Kasumi-1 (cell line): ENCODE measurements at regions not wholly inside any gene's neighbourhood (a gene's known extent, or its start where the extent isn't known, plus 50 kb on each side); places are given as distances from the start of the nearest gene placed in this dataset.
A peak's percentile ranks its signal among the peaks of the same experiment; 100 is the strongest.

Source experiments
- DNase-seq, 2 experiments: peaks; one replicate each; lab custom pipeline; 2025; lab: John Stamatoyannopoulos, UW

- no peak for DNase-seq
Observed at GRCh38 chr6:26149240-26149639, 62.0 kb downstream of the HFE start.

DNA sequence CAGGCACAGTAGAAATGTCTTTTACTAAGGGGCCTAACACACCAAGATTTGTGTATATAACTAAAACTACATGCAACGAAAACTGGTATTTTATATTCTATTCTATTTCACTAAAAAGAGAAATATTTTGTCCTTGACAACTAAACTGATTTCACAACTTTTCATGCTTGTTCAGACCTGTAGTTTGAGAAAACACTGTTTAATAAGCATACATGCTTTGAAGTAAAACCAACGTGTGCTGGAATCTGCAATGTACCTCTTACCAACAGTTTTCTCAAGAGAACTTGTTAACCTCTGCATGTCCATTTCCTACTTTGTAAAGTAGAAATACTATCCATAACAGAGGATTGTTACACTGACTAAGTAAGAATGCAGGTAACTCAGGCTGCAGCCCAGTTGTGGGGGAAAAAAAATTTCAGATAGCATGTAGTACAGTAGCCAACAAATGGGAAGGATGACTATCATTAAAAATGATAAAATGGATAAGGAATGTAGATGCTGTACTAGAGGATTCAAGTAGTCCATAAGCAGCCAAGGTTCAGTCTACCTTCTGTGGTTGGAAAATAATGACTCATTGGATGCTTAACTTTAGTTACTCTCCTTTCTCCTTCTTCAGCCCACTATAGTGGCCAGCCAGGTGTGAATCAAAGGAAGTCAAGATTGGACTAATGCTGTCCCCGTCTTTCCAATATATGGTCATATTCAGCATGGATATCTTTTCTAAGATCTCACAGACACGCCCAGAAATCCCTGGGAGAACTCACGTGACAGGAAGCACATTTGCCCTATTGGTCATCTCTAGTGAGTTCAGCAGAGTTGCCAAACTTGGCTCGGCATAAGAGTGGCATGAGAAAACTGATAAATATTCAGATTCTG is 65.2 kb downstream of the HFE start:
- DNase-seq, result no peak

DNA sequence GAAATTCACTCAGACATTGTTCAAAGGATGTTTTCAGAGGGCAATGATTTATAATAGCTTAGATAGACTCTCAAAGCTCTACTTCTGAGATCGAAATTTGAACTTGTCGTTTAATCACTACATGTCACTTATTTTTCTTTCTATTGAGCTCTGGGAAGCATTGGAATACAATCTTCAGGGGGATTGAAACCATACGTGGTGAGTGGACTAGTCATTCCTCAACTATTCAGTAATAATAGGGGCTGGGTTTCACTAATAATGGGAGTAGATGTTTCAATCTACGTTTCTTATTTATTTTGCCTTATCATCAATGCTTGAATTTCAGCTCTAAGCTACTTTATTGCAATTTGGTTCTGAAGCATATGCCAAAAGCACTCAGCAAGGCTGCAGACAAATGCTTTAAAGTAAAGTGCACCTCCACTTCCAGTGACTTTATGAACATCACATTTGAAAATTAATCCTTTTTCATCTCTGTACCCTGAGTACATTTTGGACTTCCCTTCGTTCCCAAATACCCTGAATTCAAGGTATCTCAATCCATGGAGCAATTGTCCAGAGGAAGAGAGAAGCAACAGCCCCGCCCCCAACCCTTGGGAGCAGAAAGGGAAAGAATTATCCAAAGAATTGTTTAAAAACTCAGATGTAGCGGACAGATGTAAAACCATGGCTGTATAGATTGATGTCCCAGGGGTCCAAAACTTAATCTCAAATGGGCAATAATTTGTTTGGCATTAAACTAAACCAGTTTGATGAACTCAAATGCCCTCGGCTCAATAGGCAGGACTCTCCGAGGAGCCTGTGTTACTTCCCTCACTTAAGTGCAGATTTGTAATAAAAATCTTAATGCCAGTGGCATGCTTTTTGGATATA is 68.1 kb downstream of the HFE start:
- DNase-seq, result peak in 1 of 2 experiments; percentile 41

- DNase-seq, result peak; percentile 76 to 83
Observed at GRCh38 chr6:26156105-26156849, 69.0 kb downstream of the HFE start.

- DNase-seq, result peak; percentile 71 to 76
Observed at GRCh38 chr6:26156850-26157250, 69.6 kb downstream of the HFE start.

DNA sequence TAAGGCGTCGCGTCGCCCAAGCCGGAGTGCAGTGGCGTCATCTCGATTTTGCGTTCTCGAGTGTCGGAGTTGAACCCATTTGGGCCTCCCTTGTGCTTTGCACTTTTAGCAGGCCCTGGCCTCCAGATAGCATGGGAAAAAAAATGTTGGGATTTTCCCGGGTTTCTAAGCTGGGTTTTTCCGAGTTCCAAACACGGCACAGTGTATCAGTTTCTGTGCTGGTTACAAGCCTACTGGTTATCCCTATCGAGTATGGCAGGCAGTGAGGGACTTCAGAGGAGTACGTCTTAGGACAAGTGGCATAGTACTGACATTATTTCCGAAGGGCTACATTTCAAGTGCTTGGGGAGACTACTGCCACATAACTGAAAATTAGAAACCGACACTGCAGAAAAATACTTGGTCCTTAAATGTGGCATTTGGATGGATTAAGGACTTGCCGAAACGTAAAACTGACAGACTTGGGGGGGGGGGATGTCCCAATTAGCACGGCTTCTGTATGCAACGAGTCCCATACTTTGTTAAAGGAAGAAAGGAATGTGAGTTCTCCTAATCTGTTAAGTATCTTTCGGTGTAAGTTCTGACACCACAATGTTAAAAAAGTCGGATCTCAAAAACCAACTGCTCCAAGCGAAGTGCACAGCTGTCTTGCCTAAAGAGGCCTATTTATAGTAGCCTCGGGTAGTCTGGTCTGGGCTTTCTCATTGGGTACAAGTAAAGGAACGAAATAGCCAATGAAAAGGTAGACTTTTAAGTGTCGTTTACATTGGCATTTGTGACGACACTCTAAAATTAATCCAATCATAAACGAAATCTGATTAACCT is 70.2 kb downstream of the HFE start:
- DNase-seq, result peak; percentile 78 to 100

DNA sequence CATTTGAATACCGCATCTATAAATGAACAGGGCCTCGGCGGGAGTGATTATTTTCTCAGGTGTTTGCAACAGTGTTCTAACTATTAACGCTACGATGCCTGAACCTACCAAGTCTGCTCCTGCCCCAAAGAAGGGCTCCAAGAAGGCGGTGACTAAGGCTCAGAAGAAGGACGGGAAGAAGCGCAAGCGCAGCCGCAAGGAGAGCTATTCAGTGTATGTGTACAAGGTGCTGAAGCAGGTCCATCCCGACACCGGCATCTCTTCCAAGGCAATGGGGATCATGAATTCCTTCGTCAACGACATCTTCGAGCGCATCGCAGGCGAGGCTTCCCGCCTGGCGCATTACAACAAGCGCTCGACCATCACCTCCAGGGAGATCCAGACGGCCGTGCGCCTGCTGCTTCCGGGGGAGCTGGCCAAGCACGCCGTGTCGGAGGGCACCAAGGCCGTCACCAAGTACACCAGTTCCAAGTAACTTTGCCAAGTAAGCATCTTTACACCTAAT is 70.9 kb downstream of the HFE start:
- DNase-seq, result peak; percentile 99 to 100

DNA sequence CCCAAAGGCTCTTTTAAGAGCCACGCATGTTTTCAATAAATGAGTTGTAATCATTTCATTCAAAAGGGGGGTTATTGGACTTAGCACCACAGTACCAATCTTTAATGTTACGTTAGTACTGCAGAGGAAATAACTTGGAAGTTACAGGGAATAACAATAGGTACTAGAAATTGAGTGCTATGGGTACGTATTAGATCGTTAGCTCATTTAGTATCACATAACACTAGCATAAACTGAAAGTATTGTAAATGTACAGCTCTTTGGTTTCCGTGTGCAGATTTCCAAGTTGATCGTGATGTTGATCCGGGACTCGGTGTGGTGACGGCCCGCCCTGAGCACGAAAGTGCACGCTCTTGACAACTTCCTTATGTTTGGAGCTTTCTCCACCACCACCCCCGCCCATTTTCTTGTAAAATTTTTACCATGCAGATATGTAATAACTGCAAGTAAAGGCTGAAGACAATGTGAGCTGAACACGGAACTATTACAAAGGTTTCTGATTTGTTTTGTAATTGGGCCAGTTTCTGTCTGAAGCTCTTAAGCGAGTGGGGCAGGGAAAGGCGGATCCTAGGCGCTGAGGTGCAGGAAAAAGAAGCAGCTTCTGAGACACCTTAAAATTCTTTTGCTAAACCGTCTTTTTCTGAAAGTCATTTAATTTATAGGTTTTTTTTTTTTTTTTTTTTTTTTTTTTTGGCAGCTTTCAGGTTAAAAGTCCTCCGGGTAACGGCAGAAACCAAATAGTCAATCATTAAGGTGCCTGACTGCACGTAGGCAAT is 71.5 kb downstream of the HFE start:
- peak; percentile 66 to 68 for DNase-seq

DNA sequence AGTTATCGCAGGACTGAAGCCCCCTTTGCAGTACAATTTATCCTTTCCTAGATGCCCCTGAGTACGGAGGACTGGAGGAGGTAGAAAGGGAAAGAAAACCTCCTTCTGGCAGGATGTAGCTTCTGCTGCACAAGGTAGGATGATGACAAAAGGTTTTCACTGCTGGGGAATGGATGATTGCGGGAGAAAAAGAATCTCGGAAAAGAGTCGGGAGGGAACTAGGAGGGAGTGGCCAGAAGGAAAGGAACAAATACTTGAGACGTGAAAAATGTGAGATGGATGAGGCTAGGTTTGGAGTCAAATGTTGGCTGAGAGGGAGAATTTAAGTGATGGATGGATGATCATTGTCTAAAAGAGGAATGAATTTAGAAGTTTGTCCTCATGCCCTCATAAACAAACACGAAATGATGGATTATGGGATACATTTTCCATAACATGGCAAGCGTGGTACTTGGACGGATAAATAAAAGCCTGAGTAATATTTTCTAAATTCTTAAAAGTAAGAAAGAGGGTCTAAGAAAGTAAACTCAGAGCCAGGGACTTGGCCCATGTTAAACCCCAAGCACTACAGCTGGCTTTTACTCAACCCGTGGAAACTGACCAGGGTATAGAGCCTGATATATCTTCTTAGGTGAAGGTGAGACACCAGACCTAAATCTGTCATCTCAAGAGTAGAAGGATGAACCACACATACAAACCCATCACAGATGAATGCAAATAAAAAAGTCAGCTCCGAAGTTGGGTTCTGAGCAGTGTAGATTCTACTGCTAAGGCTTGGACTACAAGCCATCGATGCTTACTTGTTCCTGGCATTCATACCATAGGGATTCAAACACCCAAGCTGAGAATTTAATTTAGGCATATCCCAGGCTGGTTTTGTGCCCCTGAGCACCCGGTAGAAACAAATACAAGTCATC is 72.4 kb downstream of the HFE start:
- peak; percentile 9 to 24 for DNase-seq

GRCh38 chr6:26161322-26161721 is 74.1 kb downstream of the HFE start:
- no peak for DNase-seq

DNA sequence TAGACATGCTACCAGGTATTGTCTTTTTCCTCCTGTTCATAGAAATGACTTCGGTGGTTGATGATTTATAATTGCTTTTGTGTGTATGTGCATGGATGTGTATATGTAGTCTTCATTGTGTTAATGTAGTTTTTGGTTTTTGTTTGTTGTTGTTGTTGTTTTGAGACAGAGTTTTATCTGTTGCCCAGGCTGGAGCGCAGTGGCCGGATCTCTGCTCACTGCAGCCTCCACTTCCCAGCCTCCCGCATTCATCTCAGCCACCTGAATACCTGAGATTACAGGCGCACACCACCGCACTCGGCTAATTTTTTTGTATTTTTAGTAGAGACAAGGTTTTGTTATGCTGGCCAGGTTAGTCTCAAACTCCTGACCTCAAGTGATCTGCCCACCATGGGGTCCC is 75.2 kb downstream of the HFE start:
- DNase-seq, result no peak

GRCh38 chr6:26163427-26164119 is 76.3 kb downstream of the HFE start:
- DNase-seq, result no peak

DNA sequence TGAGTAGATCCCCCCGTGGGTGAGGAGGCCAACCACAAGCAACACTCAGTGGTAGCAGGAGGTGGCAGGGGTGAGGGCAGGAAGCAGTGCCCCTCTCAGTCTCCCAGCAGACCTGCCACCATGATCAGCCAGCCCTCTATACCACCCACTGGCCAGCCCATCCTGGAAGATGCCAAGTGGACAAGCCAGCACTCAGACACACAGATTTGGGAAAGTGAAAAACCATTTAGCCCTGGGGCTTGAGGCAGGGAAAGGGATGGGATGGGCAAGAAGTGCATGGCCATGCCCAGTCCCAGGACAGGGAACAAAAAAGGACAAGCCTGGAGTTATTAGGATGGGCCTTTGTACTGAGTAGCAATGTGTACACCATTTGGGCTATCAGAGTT is 76.9 kb downstream of the HFE start:
- no peak for DNase-seq

GRCh38 chr6:26165261-26165790 is 78.1 kb downstream of the HFE start:
- no peak for DNase-seq

DNA sequence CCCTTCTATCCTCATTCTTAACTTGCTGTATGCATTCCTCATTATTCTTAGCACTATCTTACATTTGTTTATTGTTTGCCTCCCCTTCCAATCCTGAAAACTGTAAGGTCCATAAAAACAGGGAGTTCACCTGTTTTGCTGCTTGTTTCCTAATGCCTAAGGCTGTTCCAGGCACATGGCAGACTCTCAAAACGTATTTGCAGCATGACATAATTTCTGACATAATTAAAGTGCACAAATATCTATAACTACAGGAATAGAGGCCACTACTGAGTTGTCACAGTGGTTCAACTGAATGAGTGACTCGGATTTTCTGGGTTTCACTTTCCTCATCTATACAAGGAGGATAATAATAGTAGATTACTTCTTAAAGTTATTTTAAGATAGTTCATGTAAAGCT is 83.0 kb downstream of the HFE start:
- no peak for DNase-seq

GRCh38 chr6:26170951-26171841 is 84.0 kb downstream of the HFE start:
- DNase-seq, result peak; percentile 38 to 46

DNA sequence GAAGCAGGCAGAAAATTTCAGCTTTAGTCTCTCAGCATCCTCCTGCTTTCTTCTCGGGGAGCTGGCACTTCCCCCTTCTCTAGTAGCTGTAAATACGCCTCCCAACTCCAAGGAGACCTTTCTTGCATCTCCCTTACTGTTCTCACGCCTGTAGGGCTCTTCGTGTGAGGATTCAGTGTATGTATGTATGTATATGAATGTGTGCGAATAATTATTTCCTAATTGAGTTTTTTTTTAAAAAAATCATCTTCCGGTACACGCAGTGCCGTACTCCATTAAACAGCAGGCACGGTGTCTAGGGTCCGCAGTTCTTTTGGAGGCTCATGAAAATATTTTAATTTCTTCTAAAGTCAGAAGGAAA is 85.4 kb downstream of the HFE start:
- peak; percentile 79 to 80 for DNase-seq

GRCh38 chr6:26173836-26174145 is 86.6 kb downstream of the HFE start:
- no peak for DNase-seq
